PC-3 (cell line): ENCODE measurements at regions not wholly inside any gene's neighbourhood (a gene's known extent, or its start where the extent isn't known, plus 50 kb on each side); places are given as distances from the start of the nearest gene placed in this dataset.
A peak's percentile ranks its signal among the peaks of the same experiment; 100 is the strongest.
"Not testable (repeated sequence)": the region's sequence is repeated elsewhere in the genome, so short reads cannot be mapped to it uniquely, and the experiment has no call there.

Source experiments
- ATAC-seq: fragments of 200-7000 bp; cut with Tn5 transposase; 2 replicates; pipeline ENCODE4 v1.9.1; 2020; ENCODE audit warnings: mild to moderate bottlenecking, moderate library complexity
- BruUV-seq: library from RNA; stranded (reverse); fragments of 400-500 nt; replicated peaks from 2 replicates; lab custom pipeline; 2021; lab: Mats Ljungman, UMichigan
- CTCF ChIA-PET: fragments of 300-600 bp; sonication (Branson Sonifier 250); formaldehyde crosslinking; loops from one replicate; lab custom pipeline; 2022; ENCODE audit warnings: antibody characterized with exemption; lab: Charles Lee
- POLR2A ChIA-PET: fragments of 300-600 bp; sonication (Branson Sonifier 250); formaldehyde crosslinking; loops from one replicate; lab custom pipeline; 2022; ENCODE audit warnings: antibody characterized with exemption; ENCODE audit not compliant: unreplicated experiment; lab: Charles Lee
- DNase-seq: peaks from one replicate; pipeline ENCODE4 v3.0.0-alpha.2; 2015
- H2AFZ ChIP-seq: fragments of 300-600 bp; sonication (generic); 2 replicates; pipeline ENCODE4 v1.6.0; 2016; ENCODE audit warnings: antibody characterized with exemption, low read length
- H3F3A ChIP-seq: fragments of 300-600 bp; sonication (generic); one replicate; pipeline ENCODE4 v1.6.0; 2017; ENCODE audit warnings: antibody characterized with exemption, low read length, control low read depth, mild to moderate bottlenecking; ENCODE audit not compliant: unreplicated experiment
- H3K27ac ChIP-seq: fragments of 300-600 bp; sonication (generic); 2 replicates; pipeline ENCODE4 v1.5.1; 2016; ENCODE audit warnings: mild to moderate bottlenecking, low read length
- H3K27me3 ChIP-seq: fragments of 300-600 bp; sonication (generic); 2 replicates; pipeline ENCODE4 v1.6.1; 2016; ENCODE audit warnings: low read length, mixed read lengths
- H3K36me3 ChIP-seq: fragments of 300-600 bp; sonication (generic); 2 replicates; pipeline ENCODE4 v1.6.1; 2016; ENCODE audit warnings: low read depth, mixed run types, low read length, mixed read lengths
- H3K4me1 ChIP-seq: fragments of 300-600 bp; sonication (generic); 2 replicates; pipeline ENCODE4 v1.5.1; 2016; ENCODE audit warnings: low read length; ENCODE audit not compliant: insufficient read depth
- H3K4me2 ChIP-seq: fragments of 300-600 bp; sonication (generic); 2 replicates; pipeline ENCODE4 v1.6.0; 2016; ENCODE audit warnings: low read length
- H3K4me3 ChIP-seq: fragments of 300-600 bp; sonication (generic); 2 replicates; pipeline ENCODE4 v1.5.1; 2016; ENCODE audit warnings: mild to moderate bottlenecking, low read length, mixed read lengths
- H3K79me2 ChIP-seq: fragments of 300-600 bp; sonication (generic); 2 replicates; pipeline ENCODE4 v1.6.1; 2017; ENCODE audit warnings: low read length, mixed read lengths
- H3K9ac ChIP-seq: fragments of 300-600 bp; sonication (generic); 2 replicates; pipeline ENCODE4 v1.6.0; 2016; ENCODE audit warnings: mild to moderate bottlenecking, low read length
- H3K9me2 ChIP-seq: fragments of 300-600 bp; sonication (generic); replicated peaks from 2 replicates; pipeline ENCODE4 v1.6.1; 2016; ENCODE audit warnings: mixed run types, low read length, mixed read lengths
- H3K9me3 ChIP-seq: fragments of 300-600 bp; sonication (generic); 2 replicates; pipeline ENCODE4 v1.6.1; 2016; ENCODE audit warnings: low read length, mixed read lengths
- H4K20me1 ChIP-seq: fragments of 300-600 bp; sonication (generic); 2 replicates; pipeline ENCODE4 v1.6.1; 2016; ENCODE audit warnings: low read length, mixed read lengths
- intact Hi-C: fragments of 100-400 bp; cut with micrococcal nuclease; formaldehyde crosslinking; loops from 2 replicates; pipeline ENCODE4 v1.9.0; 2023

DNA sequence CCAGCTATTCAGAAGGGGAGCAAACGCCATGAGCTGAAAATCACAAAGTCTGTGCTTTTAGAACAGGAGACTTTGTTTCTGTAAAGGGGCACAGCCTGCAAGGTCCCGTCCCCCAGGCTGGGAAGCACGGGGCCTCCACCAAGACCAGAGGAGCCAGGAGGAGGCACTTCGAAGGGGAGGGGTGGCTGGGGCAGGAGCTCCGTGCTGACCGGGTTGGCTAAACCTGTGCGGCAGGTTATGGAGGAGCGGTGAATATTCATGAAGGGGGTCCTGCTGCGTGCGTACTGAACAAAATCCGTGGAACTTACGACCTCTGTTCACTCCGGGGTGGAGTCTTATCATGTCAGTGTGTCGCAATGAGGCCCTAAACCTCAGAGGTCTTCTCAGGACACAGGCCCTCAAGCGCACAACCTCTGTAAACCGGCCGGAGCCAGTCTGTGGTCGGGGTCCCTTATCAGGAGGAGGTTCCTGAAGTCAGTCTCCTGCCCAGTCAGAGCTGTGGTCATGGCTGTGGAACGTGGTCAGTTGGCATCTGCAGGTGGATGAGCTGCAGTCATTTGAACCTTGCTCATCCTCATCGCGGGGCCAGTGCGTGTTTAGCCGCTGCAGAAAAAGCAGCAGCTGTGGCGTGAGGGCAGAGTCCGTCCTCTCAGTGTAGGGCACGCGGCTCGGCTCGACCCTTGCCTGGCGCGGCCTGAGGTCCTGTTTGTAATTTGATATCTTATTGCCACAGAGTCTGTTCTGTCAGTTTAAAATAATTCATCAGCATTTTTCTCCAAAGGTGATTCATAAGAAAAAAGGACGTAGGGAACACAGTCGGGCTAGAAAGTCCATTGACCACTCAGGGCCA lies 5507.7 kb upstream of the TPTE start:
- peak; percentile 69 for ATAC-seq
- not testable (repeated sequence) for H3K79me2 ChIP-seq

GRCh38 chr21:5015187-5015586 lies 5506.2 kb upstream of the TPTE start:
- BruUV-seq, ATAC-seq, H3K9me3 ChIP-seq, H3K27me3 ChIP-seq, H3K4me3 ChIP-seq, H2AFZ ChIP-seq, intact Hi-C loops, H4K20me1 ChIP-seq, H3K4me2 ChIP-seq, H3K4me1 ChIP-seq, CTCF ChIA-PET, H3K79me2 ChIP-seq, H3K9me2 ChIP-seq, POLR2A ChIA-PET, H3K27ac ChIP-seq, H3K9ac ChIP-seq, DNase-seq, H3F3A ChIP-seq, H3K36me3 ChIP-seq: not testable (repeated sequence)

More for the DNA sequence above, 5507.7 kb upstream of the TPTE start:
- H3K27me3 ChIP-seq, H3K27ac ChIP-seq, POLR2A ChIA-PET, H3K9ac ChIP-seq, DNase-seq, H3K36me3 ChIP-seq, intact Hi-C loops, BruUV-seq, H2AFZ ChIP-seq, H3K9me2 ChIP-seq, H3K4me2 ChIP-seq, H4K20me1 ChIP-seq, H3K4me3 ChIP-seq, H3K9me3 ChIP-seq, CTCF ChIA-PET, H3K4me1 ChIP-seq, H3F3A ChIP-seq: not testable (repeated sequence)

DNA sequence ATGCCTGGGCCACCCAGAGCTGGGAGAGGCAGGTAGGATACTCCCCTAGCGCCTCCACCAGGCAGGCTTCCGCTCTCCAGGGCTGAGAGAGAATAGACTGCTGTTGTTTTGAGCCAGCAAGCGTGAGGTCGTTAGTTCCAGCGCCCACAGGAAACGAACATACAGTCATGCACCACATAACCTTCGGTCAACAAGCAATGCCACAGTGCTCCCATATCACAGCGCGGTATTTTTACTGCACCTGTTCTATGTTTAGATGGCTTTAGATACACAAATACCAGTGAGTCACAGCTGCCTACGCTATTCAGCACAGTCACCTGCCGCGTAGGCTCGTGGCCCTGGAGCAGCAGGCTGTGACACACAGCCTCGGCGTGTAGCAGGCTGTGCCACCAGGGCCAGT lies 5502.3 kb upstream of the TPTE start:
- H3K27ac ChIP-seq, H3K4me1 ChIP-seq, CTCF ChIA-PET, H3K79me2 ChIP-seq, DNase-seq, H3K4me2 ChIP-seq, H3K4me3 ChIP-seq, H3K9me2 ChIP-seq, H3K9me3 ChIP-seq, BruUV-seq, H4K20me1 ChIP-seq, POLR2A ChIA-PET, H2AFZ ChIP-seq, H3K9ac ChIP-seq, H3K27me3 ChIP-seq, H3F3A ChIP-seq, H3K36me3 ChIP-seq, intact Hi-C loops: not testable (repeated sequence)
- ATAC-seq = peak; percentile 73

DNA sequence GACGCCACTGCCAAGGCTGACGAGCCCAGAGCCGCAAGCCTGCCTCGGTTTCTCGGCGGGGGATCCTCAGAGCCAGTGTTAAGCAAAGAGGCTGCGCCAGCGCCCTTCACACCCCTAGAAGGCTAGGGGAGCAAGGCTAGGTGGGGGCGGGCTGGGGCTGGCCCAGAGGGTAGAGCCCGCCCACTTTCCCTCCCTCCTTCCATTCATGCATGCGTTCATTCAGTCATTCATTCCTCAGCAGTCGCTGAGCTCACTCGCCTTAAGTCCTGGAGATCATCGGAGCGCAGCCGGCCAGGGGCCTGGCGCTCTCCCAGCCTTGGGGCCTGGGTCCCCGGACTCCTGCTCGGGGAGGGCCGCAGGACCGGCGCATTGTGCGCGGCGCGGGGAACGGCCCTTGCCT lies 5499.6 kb upstream of the TPTE start:
- ATAC-seq = peak; percentile 17
- POLR2A ChIA-PET, CTCF ChIA-PET, H3K9me3 ChIP-seq, H3K36me3 ChIP-seq, H3K9ac ChIP-seq, H3K79me2 ChIP-seq, H4K20me1 ChIP-seq, DNase-seq, H3K9me2 ChIP-seq, H3K27me3 ChIP-seq, H3K4me2 ChIP-seq, H3K4me3 ChIP-seq, H3K27ac ChIP-seq, BruUV-seq, intact Hi-C loops, H3K4me1 ChIP-seq, H2AFZ ChIP-seq, H3F3A ChIP-seq: not testable (repeated sequence)

- H3K4me3 ChIP-seq, H3K9me2 ChIP-seq, POLR2A ChIA-PET, H3K4me2 ChIP-seq, H3K36me3 ChIP-seq, H3K9ac ChIP-seq, H3K27me3 ChIP-seq, H3K27ac ChIP-seq, DNase-seq, H3K9me3 ChIP-seq, H3K79me2 ChIP-seq, H2AFZ ChIP-seq, BruUV-seq, H4K20me1 ChIP-seq, intact Hi-C loops, CTCF ChIA-PET, H3K4me1 ChIP-seq, H3F3A ChIP-seq: not testable (repeated sequence)
- ATAC-seq = peak; percentile 61
Observed at GRCh38 chr21:5022254-5022653, 5499.1 kb upstream of the TPTE start.

DNA sequence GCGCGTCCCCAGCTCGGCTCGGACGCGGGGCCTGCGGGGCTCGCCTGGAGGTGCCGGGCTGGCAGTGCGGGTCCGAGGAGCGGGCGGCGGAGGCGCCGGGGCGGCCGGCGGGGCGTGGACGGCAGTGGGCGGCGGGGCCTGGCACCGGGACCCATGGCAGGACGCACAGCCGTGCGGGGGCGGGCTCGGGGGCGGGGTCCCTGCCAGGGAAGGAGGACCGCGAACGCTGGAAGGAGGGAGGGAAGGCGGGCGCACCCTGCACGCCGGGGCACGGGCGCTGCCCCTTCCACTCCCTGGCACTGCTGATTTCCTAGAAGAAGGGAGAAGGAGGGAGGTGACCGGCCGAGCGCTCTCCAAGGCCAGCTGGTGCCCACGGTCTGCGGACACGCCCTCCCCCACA lies 5498.6 kb upstream of the TPTE start:
- POLR2A ChIA-PET = not testable (repeated sequence)
- ATAC-seq = peak; percentile 40

More for the DNA sequence above, 5498.6 kb upstream of the TPTE start:
- H3K79me2 ChIP-seq, H3K4me2 ChIP-seq, H3K9me3 ChIP-seq, H3K9ac ChIP-seq, H3K4me1 ChIP-seq, BruUV-seq, DNase-seq, H3K27me3 ChIP-seq, H3K4me3 ChIP-seq, H3K36me3 ChIP-seq, H3K9me2 ChIP-seq, CTCF ChIA-PET, intact Hi-C loops, H4K20me1 ChIP-seq, H3F3A ChIP-seq, H3K27ac ChIP-seq, H2AFZ ChIP-seq: not testable (repeated sequence)
